WTC11 (cell line): ENCODE measurements at regions not wholly inside any gene's neighbourhood (a gene's known extent, or its start where the extent isn't known, plus 50 kb on each side); places are given as distances from the start of the nearest gene placed in this dataset.

ENCODE experiments used
- E2F4 ChIP-seq: sonication (generic); formaldehyde crosslinking; IDR thresholded peaks from 2 replicates; pipeline ENCODE4 v1.8.1; 2022; ENCODE audit warnings: low read depth, mild to moderate bottlenecking, moderate library complexity, missing genetic modification reagents, borderline replicate concordance
- PRDM15 ChIP-seq: sonication (generic); formaldehyde crosslinking; IDR thresholded peaks from 2 replicates; pipeline ENCODE4 v1.8.0; 2022; ENCODE audit warnings: missing genetic modification reagents
- ZNF396 ChIP-seq: fragments of 250-450 bp; sonication (Bioruptor Pico); IDR thresholded peaks from 2 replicates; pipeline ENCODE4 v1.8.0; 2021; ENCODE audit warnings: mild to moderate bottlenecking, moderate library complexity, borderline replicate concordance
- TF ChIP-seq, protein P1 (sequence below): sonication (generic); formaldehyde crosslinking; IDR thresholded peaks from 2 replicates; pipeline ENCODE4 v1.8.0; 2022; ENCODE audit warnings: mild to moderate bottlenecking, missing genetic modification reagents
- TF ChIP-seq, protein P2 (sequence below): fragments of 200-600 bp; IDR thresholded peaks from 2 replicates; pipeline ENCODE4 v1.8.0; 2022; ENCODE audit warnings: antibody characterized with exemption

DNA sequence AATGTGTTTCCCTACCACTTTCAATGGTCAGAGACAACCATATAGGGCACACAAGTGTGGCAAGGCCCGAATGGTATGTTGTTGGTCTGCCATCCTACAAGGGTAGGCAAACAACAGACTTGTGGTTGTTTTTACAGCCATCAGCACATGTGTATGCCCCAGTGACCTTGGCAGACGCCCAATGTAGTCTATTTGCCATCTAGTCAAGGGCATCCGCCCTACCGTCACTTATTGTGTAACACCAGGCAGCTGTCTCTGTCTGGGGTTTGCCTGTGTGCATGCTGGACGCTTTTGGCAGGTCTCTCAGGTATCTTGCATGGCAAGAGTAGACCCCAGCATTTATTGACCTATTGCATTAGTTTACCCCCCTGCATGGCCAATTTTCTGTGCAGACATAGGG is 1145.5 kb upstream of the POU3F4 start:
- TF ChIP-seq, protein P1, sequence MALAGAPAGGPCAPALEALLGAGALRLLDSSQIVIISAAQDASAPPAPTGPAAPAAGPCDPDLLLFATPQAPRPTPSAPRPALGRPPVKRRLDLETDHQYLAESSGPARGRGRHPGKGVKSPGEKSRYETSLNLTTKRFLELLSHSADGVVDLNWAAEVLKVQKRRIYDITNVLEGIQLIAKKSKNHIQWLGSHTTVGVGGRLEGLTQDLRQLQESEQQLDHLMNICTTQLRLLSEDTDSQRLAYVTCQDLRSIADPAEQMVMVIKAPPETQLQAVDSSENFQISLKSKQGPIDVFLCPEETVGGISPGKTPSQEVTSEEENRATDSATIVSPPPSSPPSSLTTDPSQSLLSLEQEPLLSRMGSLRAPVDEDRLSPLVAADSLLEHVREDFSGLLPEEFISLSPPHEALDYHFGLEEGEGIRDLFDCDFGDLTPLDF (CRISPR knock-in tag), result no peak
- no peak for TF ChIP-seq PRDM15 (CRISPR knock-in tag)
- TF ChIP-seq, protein P2, sequence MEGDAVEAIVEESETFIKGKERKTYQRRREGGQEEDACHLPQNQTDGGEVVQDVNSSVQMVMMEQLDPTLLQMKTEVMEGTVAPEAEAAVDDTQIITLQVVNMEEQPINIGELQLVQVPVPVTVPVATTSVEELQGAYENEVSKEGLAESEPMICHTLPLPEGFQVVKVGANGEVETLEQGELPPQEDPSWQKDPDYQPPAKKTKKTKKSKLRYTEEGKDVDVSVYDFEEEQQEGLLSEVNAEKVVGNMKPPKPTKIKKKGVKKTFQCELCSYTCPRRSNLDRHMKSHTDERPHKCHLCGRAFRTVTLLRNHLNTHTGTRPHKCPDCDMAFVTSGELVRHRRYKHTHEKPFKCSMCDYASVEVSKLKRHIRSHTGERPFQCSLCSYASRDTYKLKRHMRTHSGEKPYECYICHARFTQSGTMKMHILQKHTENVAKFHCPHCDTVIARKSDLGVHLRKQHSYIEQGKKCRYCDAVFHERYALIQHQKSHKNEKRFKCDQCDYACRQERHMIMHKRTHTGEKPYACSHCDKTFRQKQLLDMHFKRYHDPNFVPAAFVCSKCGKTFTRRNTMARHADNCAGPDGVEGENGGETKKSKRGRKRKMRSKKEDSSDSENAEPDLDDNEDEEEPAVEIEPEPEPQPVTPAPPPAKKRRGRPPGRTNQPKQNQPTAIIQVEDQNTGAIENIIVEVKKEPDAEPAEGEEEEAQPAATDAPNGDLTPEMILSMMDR, result no peak
- TF ChIP-seq ZNF396 (CRISPR knock-in tag), result no peak
- no peak for TF ChIP-seq E2F4 (CRISPR knock-in tag)
